Neural crest cell (in vitro differentiated cells): ENCODE measurements at regions not wholly inside any gene's neighbourhood (a gene's known extent, or its start where the extent isn't known, plus 50 kb on each side); places are given as distances from the start of the nearest gene placed in this dataset.

Experiments used
- DNase-seq: peaks from one replicate; pipeline ENCODE4 v3.0.0; 2021; ENCODE audit warnings: low read depth, mixed read lengths, low spot score
- H3K27ac Mint-ChIP-seq: one replicate; pipeline ENCODE4 v1.8.0; 2021; ENCODE audit warnings: mild to moderate bottlenecking, mixed read lengths; ENCODE audit not compliant: unreplicated experiment
- H3K27me3 Mint-ChIP-seq: 2 replicates; pipeline ENCODE4 v1.8.0; 2021; ENCODE audit warnings: low read depth, mild to moderate bottlenecking, mixed read lengths
- H3K36me3 Mint-ChIP-seq: 2 replicates; pipeline ENCODE4 v1.8.0; 2021; ENCODE audit warnings: low read depth, mild to moderate bottlenecking, mixed read lengths
- H3K4me1 Mint-ChIP-seq: 2 replicates; pipeline ENCODE4 v1.8.0; 2021; ENCODE audit warnings: mixed read lengths
- H3K4me3 Mint-ChIP-seq: one replicate; pipeline ENCODE4 v1.8.0; 2021; ENCODE audit warnings: mild to moderate bottlenecking, mixed read lengths
- H3K9me3 Mint-ChIP-seq: 2 replicates; pipeline ENCODE4 v1.8.0; 2021; ENCODE audit warnings: mixed read lengths
- CTCF ChIP-seq: fragments of 200-600 bp; sonication (generic); conservative IDR thresholded peaks from 2 replicates; pipeline ENCODE4 v1.5.0; 2021; ENCODE audit warnings: antibody characterized with exemption, mild to moderate bottlenecking

DNA sequence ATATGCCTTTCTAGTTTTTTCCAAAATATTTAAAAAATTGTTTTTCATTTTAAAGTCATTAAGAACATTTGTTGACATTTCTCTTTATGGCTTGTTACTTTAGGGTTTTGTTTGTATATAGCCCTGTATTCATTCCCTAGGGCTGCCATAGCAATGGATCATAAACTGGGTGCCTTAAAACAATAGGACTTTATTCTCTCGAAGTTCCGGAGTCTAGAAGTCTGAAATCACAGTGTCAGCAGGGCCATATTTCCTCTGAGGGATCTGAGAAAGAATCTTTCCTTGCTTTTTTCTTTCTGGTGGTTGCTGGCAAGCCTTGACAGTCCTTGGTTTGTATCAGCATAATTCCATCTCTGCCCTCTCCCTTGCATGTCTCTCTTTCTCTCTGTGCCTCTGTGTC, 63.4 kb upstream of the CADPS start:
- H3K27ac Mint-ChIP-seq, result no peak overlapping the region
- no peaks in the 10 kb centered on the region for H3K27me3 Mint-ChIP-seq
- H3K4me1 Mint-ChIP-seq, result peaks cover 30% of the 10 kb centered on the region
- peaks cover 7% of the 10 kb centered on the region for H3K36me3 Mint-ChIP-seq
- TF ChIP-seq CTCF, result no peak
- H3K9me3 Mint-ChIP-seq, result peaks cover 8% of the 10 kb centered on the region
- no peak for DNase-seq
- H3K4me3 Mint-ChIP-seq, result no peak overlapping the region

DNA sequence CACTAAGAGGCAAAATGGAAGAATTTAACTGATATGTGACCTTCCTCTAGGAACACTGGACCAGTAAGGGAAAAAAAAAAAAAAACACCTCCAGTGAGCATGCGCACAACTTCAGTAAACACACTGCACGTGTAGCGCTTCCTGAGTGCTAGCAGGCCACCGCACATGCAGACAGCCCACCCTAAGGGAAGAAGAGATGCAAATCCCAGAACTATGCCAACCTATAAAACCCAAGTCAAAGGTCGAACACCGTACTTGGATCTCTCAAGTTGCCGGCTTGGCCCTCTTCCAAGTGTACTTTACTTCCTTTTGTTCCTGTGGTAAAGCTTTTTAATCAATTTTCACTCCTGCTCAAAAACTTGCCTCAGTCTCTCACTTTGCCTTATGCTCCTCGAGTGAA, 64.5 kb upstream of the CADPS start:
- Mint-ChIP-seq H3K4me1 (peaks cover 30% of the 10 kb centered on the region), H3K27ac (peak overlapping the region; percentile 76), H3K36me3 (peaks cover 7% of the 10 kb centered on the region), H3K4me3 (no peak overlapping the region), H3K9me3 (peaks cover 8% of the 10 kb centered on the region), H3K27me3 (no peaks in the 10 kb centered on the region)
- no peak for DNase-seq
- TF ChIP-seq CTCF, result no peak

DNA sequence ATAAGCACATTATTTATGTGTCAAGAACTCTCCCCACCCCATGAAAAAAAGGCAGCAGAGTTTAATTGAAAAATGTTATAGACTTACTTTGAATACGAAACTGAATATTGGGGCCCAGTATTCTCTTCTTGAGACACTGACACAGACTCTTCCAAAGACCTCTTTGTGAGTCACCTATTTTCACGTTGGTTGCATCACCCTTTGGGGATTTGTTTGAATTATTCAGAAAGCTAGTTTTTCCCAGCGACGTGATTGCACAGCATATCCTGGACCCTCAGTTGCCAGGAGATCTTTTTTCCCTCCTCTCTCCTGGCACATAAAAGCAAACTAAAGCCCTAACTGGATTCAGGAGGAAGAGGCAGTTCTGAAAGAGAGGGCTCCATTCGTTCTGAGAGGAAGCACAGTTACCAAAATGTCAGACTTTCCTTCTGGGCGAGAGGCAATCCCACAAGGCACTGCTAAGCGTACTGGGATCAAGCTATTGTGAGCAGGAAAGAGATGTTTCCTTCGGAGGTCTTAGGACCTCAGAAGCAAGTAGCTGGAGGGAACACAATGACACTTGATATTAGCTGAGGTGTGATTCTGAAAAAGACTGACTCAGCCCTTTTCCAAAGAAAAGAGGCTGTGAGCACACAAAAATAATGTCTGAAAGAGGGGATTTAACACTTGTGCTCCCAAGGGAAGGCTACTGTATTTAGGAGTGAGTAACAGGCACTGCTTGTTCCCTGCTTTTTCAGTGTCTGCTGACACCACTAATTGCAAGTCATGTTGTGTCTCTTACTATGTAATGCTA, 65.8 kb upstream of the CADPS start:
- Mint-ChIP-seq H3K27ac (peak overlapping the region; percentile 90), H3K36me3 (peaks cover 7% of the 10 kb centered on the region), H3K27me3 (no peaks in the 10 kb centered on the region), H3K4me1 (peaks cover 30% of the 10 kb centered on the region), H3K9me3 (peaks cover 8% of the 10 kb centered on the region), H3K4me3 (peak overlapping the region; percentile 17)
- no peak for TF ChIP-seq CTCF
- no peak for DNase-seq

DNA sequence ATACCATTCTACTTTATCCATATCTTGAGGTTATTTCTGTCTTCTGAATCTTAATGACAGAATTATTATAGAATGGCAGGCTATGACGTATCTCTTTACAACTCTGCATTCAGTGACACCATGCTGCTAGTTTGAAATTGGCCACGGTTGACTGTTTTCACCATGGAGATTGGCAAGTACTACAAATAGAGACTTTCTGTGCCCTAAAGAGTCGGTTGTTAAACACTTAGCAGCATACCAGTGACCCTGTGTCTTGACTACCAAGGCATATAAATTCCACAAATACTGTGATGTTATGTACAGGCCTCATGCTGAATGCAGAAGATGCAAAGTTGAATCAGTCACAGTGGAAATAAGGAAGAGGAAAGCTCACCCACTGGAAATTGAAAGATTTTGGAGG, 67.0 kb upstream of the CADPS start:
- H3K4me3 Mint-ChIP-seq, result no peak overlapping the region
- H3K27me3 Mint-ChIP-seq, result no peaks in the 10 kb centered on the region
- H3K27ac Mint-ChIP-seq, result no peak overlapping the region
- H3K9me3 Mint-ChIP-seq, result peaks cover 8% of the 10 kb centered on the region
- TF ChIP-seq CTCF, result no peak
- H3K4me1 Mint-ChIP-seq, result peaks cover 30% of the 10 kb centered on the region
- peaks cover 7% of the 10 kb centered on the region for H3K36me3 Mint-ChIP-seq
- DNase-seq, result peak; percentile 18

DNA sequence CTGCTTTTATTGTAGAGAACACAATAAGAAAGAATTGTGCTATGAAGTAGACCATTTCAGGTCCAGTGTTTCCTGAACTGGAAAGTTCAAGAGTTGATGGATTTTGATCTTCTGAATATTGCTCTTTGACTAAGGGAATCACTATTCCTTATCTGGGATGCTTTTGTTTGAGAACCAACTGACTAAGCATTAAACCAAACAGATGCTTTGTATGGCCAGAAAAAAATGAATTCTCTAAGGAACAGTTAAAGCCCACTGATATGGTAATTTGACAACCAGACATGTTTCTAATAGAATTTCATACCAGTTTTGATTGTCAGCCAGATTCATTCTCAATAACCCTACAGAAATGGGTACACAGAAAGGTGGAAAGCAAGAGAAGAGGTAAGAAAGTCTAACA, 67.5 kb upstream of the CADPS start:
- Mint-ChIP-seq H3K36me3 (peaks cover 7% of the 10 kb centered on the region), H3K9me3 (peaks cover 8% of the 10 kb centered on the region), H3K27me3 (no peaks in the 10 kb centered on the region), H3K4me1 (peaks cover 30% of the 10 kb centered on the region), H3K4me3 (no peak overlapping the region), H3K27ac (no peak overlapping the region)
- TF ChIP-seq CTCF, result no peak
- DNase-seq, result no peak
